Neuronal stem cell (in vitro differentiated cells): ENCODE measurements at regions not wholly inside any gene's neighbourhood (a gene's known extent, or its start where the extent isn't known, plus 50 kb on each side); places are given as distances from the start of the nearest gene placed in this dataset.

ENCODE experiments used
- DNase-seq: peaks from one replicate; pipeline ENCODE4 v3.0.0-alpha.2; 2013; ENCODE audit warnings: low spot score
- H2AFZ ChIP-seq: one replicate; pipeline ENCODE4 v1.6.1; 2013; ENCODE audit warnings: mild to moderate bottlenecking, low read length, inconsistent platforms
- H2AK5ac ChIP-seq: 2 replicates; pipeline ENCODE4 v1.6.1; 2013; ENCODE audit warnings: low read depth, mild to moderate bottlenecking, inconsistent platforms, low read length, moderate library complexity, mixed read lengths
- H2BK120ac ChIP-seq: 2 replicates; pipeline ENCODE4 v1.6.1; 2013; ENCODE audit warnings: low read depth, mild to moderate bottlenecking, inconsistent platforms, low read length, moderate library complexity, mixed read lengths
- H2BK12ac ChIP-seq: one replicate; pipeline ENCODE4 v1.6.1; 2013; ENCODE audit warnings: low read length, inconsistent platforms
- H2BK15ac ChIP-seq: 2 replicates; pipeline ENCODE4 v1.6.1; 2013; ENCODE audit warnings: mild to moderate bottlenecking, low read length, inconsistent platforms, mixed read lengths
- H2BK5ac ChIP-seq: one replicate; pipeline ENCODE4 v1.6.1; 2013; ENCODE audit warnings: inconsistent platforms, mild to moderate bottlenecking, low read length, moderate library complexity
- H3K14ac ChIP-seq: one replicate; pipeline ENCODE4 v1.6.1; 2013; ENCODE audit warnings: low read length, inconsistent platforms
- H3K18ac ChIP-seq: 2 replicates; pipeline ENCODE4 v1.6.1; 2013; ENCODE audit warnings: low read length, inconsistent platforms
- H3K23ac ChIP-seq: 2 replicates; pipeline ENCODE4 v1.6.1; 2013; ENCODE audit warnings: low read depth, mild to moderate bottlenecking, mixed read lengths, low read length, inconsistent platforms; ENCODE audit not compliant: poor library complexity
- H3K27ac ChIP-seq: replicated peaks from 3 replicates; pipeline ENCODE4 v1.5.1; 2013; ENCODE audit warnings: low read length, inconsistent platforms
- H3K27me3 ChIP-seq, 3 experiments: 2 replicates each; pipeline ENCODE4 v1.6.1; 2013; ENCODE audit warnings: low read length in 3 of 3, mild to moderate bottlenecking in 2 of 3, inconsistent platforms in 1 of 3, low read depth in 1 of 3, mixed read lengths in 1 of 3, moderate library complexity in 1 of 3; ENCODE audit not compliant: control insufficient read depth in 3 of 3, insufficient read depth in 3 of 3
- H3K36me3 ChIP-seq, 2 donors: replicated peaks in 1 of 2; 2 replicates each; pipeline ENCODE4 v1.6.1; 2013; ENCODE audit warnings: low read length in 2 of 2; ENCODE audit not compliant: control insufficient read depth in 2 of 2, insufficient read depth in 2 of 2
- H3K4ac ChIP-seq: 2 replicates; pipeline ENCODE4 v1.6.1; 2013; ENCODE audit warnings: inconsistent platforms, mild to moderate bottlenecking, low read length, moderate library complexity
- H3K4me1 ChIP-seq, 2 donors: 1 replicate in 1 of 2; 2 replicates in 1 of 2; pipeline ENCODE4 v1.6.1; 2013; ENCODE audit warnings: low read length in 2 of 2, low read depth in 1 of 2; ENCODE audit not compliant: control insufficient read depth in 2 of 2, insufficient read depth in 1 of 2
- H3K4me2 ChIP-seq: one replicate; pipeline ENCODE4 v1.6.1; 2013; ENCODE audit warnings: mild to moderate bottlenecking, low read length, inconsistent platforms; ENCODE audit not compliant: insufficient read depth, poor library complexity, severe bottlenecking
- H3K4me3 ChIP-seq, 2 donors: 2 replicates each; pipeline ENCODE4 v1.5.1; 2013; ENCODE audit warnings: low read length in 2 of 2, mild to moderate bottlenecking in 2 of 2, inconsistent platforms in 1 of 2, moderate library complexity in 1 of 2
- H3K79me1 ChIP-seq: one replicate; pipeline ENCODE4 v1.6.1; 2013; ENCODE audit warnings: low read depth, mild to moderate bottlenecking, inconsistent platforms, low read length, moderate library complexity
- H3K9ac ChIP-seq: one replicate; pipeline ENCODE4 v1.6.1; 2013; ENCODE audit warnings: mild to moderate bottlenecking, low read depth, low read length, inconsistent platforms; ENCODE audit not compliant: poor library complexity
- H3K9me3 ChIP-seq, 2 donors: replicated peaks in 1 of 2; 2 replicates each; pipeline versions ENCODE3 to v1.6.1; 2013; ENCODE audit warnings: low read length in 2 of 2, mild to moderate bottlenecking in 2 of 2, inconsistent platforms in 1 of 2, low read depth in 1 of 2, mixed read lengths in 1 of 2, moderate library complexity in 1 of 2; ENCODE audit not compliant: control insufficient read depth in 2 of 2, insufficient read depth in 1 of 2
- H4K8ac ChIP-seq: one replicate; pipeline ENCODE4 v1.6.1; 2013; ENCODE audit warnings: low read depth, mild to moderate bottlenecking, inconsistent platforms, low read length, moderate library complexity
- H4K91ac ChIP-seq: one replicate; pipeline ENCODE4 v1.6.1; 2013; ENCODE audit warnings: low read length, low read depth, mild to moderate bottlenecking, inconsistent platforms; ENCODE audit not compliant: poor library complexity
- WGBS, 2 donors: extraction: QIAGEN DNeasy Blood & Tissue Kit; methylation state at CpG; one replicate each; pipeline ENCODE4 v1.1.7; 2013; ENCODE audit warnings: missing lambda C conversion rate in 2 of 2, mixed read lengths in 1 of 2; ENCODE audit not compliant: insufficient read length in 2 of 2, insufficient replicate concordance in 1 of 2; ENCODE audit errors: extremely low coverage in 2 of 2; 5-methylcytosine and 5-hydroxymethylcytosine counted together

DNA sequence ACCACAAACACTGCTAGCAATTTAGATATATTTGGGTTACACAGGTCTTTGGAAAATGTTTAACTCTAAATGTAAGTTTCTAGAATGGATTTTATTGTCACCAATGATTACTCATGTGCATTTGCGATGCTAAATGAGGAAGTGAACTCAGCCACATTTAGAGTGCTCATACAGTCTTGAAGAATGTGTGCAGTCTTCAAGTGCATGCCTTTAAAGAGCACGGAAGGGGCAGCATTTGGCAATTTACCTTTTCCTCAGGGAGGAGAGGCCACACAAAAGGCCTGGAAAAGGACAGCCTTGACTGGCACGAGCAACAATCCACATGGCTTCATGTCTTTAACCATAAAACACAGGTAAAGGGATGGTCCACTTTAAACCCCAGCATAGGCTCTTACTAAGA is 78.5 kb upstream of the STK17B start:
- no peaks in the 10 kb centered on the region for H3K9me3 ChIP-seq
- no peak overlapping the region for H3K4me2 ChIP-seq
- H2BK12ac ChIP-seq: no peak overlapping the region
- no peak overlapping the region for H3K4me3 ChIP-seq
- no peak overlapping the region for H2AK5ac ChIP-seq
- H2BK120ac ChIP-seq: no peak overlapping the region
- no peak overlapping the region for H3K14ac ChIP-seq
- no peak overlapping the region for H2AFZ ChIP-seq
- no peaks in the 10 kb centered on the region for H3K79me1 ChIP-seq
- H3K27me3 ChIP-seq: no peaks in the 10 kb centered on the region
- H3K27ac ChIP-seq: no peak overlapping the region
- no peak overlapping the region for H3K18ac ChIP-seq
- no CpG with 5 or more reads among the region's 3 CpGs for WGBS, 2 donors
- no peak overlapping the region for H4K91ac ChIP-seq
- H3K36me3 ChIP-seq: peaks cover 0 to 3% of the 10 kb centered on the region in 2 donors
- no peaks in the 10 kb centered on the region for H3K4me1 ChIP-seq
- no peak overlapping the region for H2BK5ac ChIP-seq
- H3K23ac ChIP-seq: no peak overlapping the region
- H3K9ac ChIP-seq: no peak overlapping the region
- H2BK15ac ChIP-seq: no peak overlapping the region
- DNase-seq: no peak
- H3K4ac ChIP-seq: no peak overlapping the region
- H4K8ac ChIP-seq: no peak overlapping the region

DNA sequence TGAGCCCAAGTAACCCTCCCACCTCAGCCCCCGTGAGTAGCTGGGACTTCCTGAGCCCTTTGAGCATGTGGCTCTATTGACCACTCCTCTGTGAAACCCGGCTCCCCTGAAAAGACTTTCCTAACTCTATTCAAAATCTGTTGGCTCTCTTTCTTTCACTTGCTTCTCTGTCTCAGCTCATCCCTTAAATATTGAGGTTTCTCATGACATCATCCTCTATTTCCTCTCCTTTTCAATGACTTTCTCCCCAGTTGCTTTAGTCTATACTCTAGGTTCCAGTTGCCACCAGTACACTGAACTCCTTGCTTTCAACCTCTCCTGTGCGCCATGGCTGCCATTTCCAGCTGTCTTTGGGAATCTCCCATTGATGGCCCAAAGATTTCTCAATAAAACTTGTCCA is 79.8 kb upstream of the STK17B start:
- Histone ChIP-seq H3K27ac (no peak overlapping the region), H3K79me1 (no peaks in the 10 kb centered on the region), H2AFZ (no peak overlapping the region), H3K18ac (no peak overlapping the region), H4K8ac (no peak overlapping the region), H3K27me3 (no peaks in the 10 kb centered on the region), H3K9me3 (no peaks in the 10 kb centered on the region), H4K91ac (no peak overlapping the region), H3K4ac (no peak overlapping the region), H3K4me3 (no peak overlapping the region), H2BK120ac (no peak overlapping the region), H2BK5ac (no peak overlapping the region), H2BK15ac (no peak overlapping the region), H2AK5ac (no peak overlapping the region), H3K23ac (no peak overlapping the region), H3K4me2 (no peak overlapping the region), H3K9ac (no peak overlapping the region), H2BK12ac (no peak overlapping the region), H3K4me1 (no peaks in the 10 kb centered on the region), H3K36me3 (peaks cover 0 to 3% of the 10 kb centered on the region in 2 donors), H3K14ac (no peak overlapping the region)
- WGBS, 2 donors: no CpG with 5 or more reads among the region's 3 CpGs
- no peak for DNase-seq

DNA sequence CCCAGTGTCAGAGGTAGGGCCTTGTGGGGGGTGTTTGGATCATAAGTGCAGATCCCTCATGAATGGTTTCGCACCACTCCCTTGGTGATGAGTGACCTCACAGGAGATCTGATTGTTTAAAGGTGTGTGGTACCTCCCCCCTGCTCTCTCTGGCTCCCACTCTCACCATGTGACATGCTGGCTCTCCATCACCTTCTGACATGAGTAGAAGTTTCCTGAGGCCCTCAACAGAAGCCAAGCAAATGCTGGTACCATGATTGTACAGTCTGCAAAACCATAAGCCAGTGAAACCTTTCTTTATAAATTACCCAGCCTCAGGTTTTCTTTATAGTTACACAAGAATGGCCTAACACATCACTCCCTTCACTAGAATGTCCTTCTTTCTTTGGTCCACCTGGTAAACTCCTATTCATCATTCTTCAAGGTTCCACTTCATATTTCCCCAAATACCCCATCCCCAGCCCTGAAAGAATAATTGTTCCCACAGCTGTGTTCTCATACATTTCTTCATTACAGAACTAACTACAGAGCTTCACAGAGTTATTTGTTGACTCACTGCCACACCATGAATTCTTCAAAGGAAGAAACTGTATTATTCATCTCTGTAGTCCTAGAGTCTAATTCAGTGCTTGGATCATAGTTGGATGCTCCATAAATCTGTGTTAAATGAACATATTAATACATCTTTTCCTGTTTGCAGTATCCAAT is 81.2 kb upstream of the STK17B start:
- Histone ChIP-seq H2AK5ac (no peak overlapping the region), H2BK5ac (no peak overlapping the region), H3K36me3 (peaks cover 0 to 3% of the 10 kb centered on the region in 2 donors), H3K79me1 (no peaks in the 10 kb centered on the region), H3K4me2 (no peak overlapping the region), H2BK15ac (no peak overlapping the region), H3K18ac (no peak overlapping the region), H3K9me3 (no peaks in the 10 kb centered on the region), H3K27me3 (no peaks in the 10 kb centered on the region), H3K27ac (no peak overlapping the region), H3K14ac (no peak overlapping the region), H2BK12ac (no peak overlapping the region), H3K4ac (no peak overlapping the region), H2BK120ac (no peak overlapping the region), H2AFZ (no peak overlapping the region), H3K4me1 (no peaks in the 10 kb centered on the region), H4K8ac (no peak overlapping the region), H3K4me3 (no peak overlapping the region), H3K9ac (no peak overlapping the region), H3K23ac (no peak overlapping the region), H4K91ac (no peak overlapping the region)
- no peak for DNase-seq
- no CpG with 5 or more reads among the region's 1 CpG for WGBS, 2 donors

DNA sequence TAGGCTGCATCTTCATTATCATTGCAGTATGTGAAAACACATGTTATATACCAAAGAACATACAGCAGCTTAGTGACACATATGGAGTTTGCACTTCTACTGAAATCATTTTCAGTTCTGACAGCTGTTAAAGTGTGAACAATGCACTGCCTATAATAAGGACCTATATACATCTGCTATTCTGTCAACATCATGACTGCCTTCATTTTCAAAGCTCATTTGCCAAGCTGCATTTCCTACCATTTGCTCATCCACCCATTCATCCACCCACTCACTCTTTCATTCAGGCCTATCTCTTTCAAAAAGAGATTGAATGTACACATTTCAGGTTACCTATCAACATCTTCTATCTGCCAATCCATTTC is 81.7 kb upstream of the STK17B start:
- Histone ChIP-seq H2BK15ac (no peak overlapping the region), H4K8ac (no peak overlapping the region), H3K4me1 (no peaks in the 10 kb centered on the region), H2BK120ac (no peak overlapping the region), H3K36me3 (peaks cover 0 to 3% of the 10 kb centered on the region in 2 donors), H3K27ac (no peak overlapping the region), H2BK5ac (no peak overlapping the region), H3K79me1 (no peaks in the 10 kb centered on the region), H3K4ac (no peak overlapping the region), H3K23ac (no peak overlapping the region), H2AFZ (no peak overlapping the region), H2BK12ac (no peak overlapping the region), H3K9ac (no peak overlapping the region), H3K14ac (no peak overlapping the region), H3K9me3 (no peaks in the 10 kb centered on the region), H3K27me3 (no peaks in the 10 kb centered on the region), H3K4me3 (no peak overlapping the region), H3K4me2 (no peak overlapping the region), H2AK5ac (no peak overlapping the region), H3K18ac (no peak overlapping the region), H4K91ac (no peak overlapping the region)
- DNase-seq: no peak
